MM.1S (cell line): ENCODE measurements at regions not wholly inside any gene's neighbourhood (a gene's known extent, or its start where the extent isn't known, plus 50 kb on each side); places are given as distances from the start of the nearest gene placed in this dataset.

ENCODE experiments used
- DNase-seq: peaks from one replicate; pipeline ENCODE4 v3.0.0-alpha.2; 2015
- H2AFZ ChIP-seq: fragments of 300-600 bp; sonication (generic); 2 replicates; pipeline ENCODE4 v1.6.0; 2016; ENCODE audit warnings: antibody characterized with exemption, low read length
- H3F3A ChIP-seq: fragments of 300-600 bp; sonication (generic); 2 replicates; pipeline ENCODE4 v1.6.1; 2016; ENCODE audit warnings: mild to moderate bottlenecking, antibody characterized with exemption, low read length, moderate library complexity, mixed read lengths; ENCODE audit not compliant: insufficient read depth
- H3K27ac ChIP-seq: fragments of 300-600 bp; sonication (generic); 2 replicates; pipeline ENCODE4 v1.5.1; 2016; ENCODE audit warnings: mild to moderate bottlenecking, low read length
- H3K27me3 ChIP-seq: fragments of 300-600 bp; sonication (generic); replicated peaks from 2 replicates; pipeline ENCODE4 v1.6.0; 2016; ENCODE audit warnings: low read length; ENCODE audit not compliant: insufficient read depth
- H3K36me3 ChIP-seq: fragments of 300-600 bp; sonication (generic); replicated peaks from 2 replicates; pipeline ENCODE4 v1.6.1; 2016; ENCODE audit warnings: mild to moderate bottlenecking, low read length, mixed read lengths; ENCODE audit not compliant: insufficient read depth
- H3K4me1 ChIP-seq: fragments of 300-600 bp; sonication (generic); 2 replicates; pipeline ENCODE4 v1.6.1; 2016; ENCODE audit warnings: low read length, mixed read lengths
- H3K4me2 ChIP-seq: fragments of 300-600 bp; sonication (generic); 2 replicates; pipeline ENCODE4 v1.6.0; 2016; ENCODE audit warnings: low read depth, low read length
- H3K4me3 ChIP-seq: fragments of 300-600 bp; sonication (generic); 2 replicates; pipeline ENCODE4 v1.5.1; 2016; ENCODE audit warnings: low read length, mixed read lengths
- H3K79me2 ChIP-seq: fragments of 300-600 bp; sonication (generic); 2 replicates; pipeline ENCODE4 v1.6.1; 2016; ENCODE audit warnings: mixed run types, low read length, mixed read lengths
- H3K9ac ChIP-seq: fragments of 300-600 bp; sonication (generic); 2 replicates; pipeline ENCODE4 v1.6.1; 2016; ENCODE audit warnings: low read length, mixed read lengths
- H3K9me2 ChIP-seq: fragments of 300-600 bp; sonication (generic); replicated peaks from 2 replicates; pipeline ENCODE4 v1.6.1; 2016; ENCODE audit warnings: mild to moderate bottlenecking, low read length, mixed read lengths; ENCODE audit not compliant: insufficient read depth
- H3K9me3 ChIP-seq: fragments of 300-600 bp; sonication (generic); replicated peaks from 2 replicates; pipeline ENCODE4 v1.6.1; 2016; ENCODE audit warnings: mild to moderate bottlenecking, low read length, mixed read lengths; ENCODE audit not compliant: insufficient read depth
- H4K20me1 ChIP-seq: fragments of 300-600 bp; sonication (generic); 2 replicates; pipeline ENCODE4 v1.6.1; 2016; ENCODE audit warnings: mild to moderate bottlenecking, low read length, moderate library complexity, mixed read lengths; ENCODE audit not compliant: insufficient read depth
- CTCF ChIP-seq: fragments of 300-600 bp; sonication (generic); IDR thresholded peaks from 2 replicates; pipeline ENCODE4 v1.5.1; 2016; ENCODE audit warnings: antibody characterized with exemption, low read length, mixed read lengths
- EZH2 ChIP-seq: fragments of 300-600 bp; sonication (generic); optimal IDR thresholded peaks from 2 replicates; pipeline ENCODE3; 2017; ENCODE audit warnings: low read depth, mild to moderate bottlenecking, antibody characterized with exemption, low read length, mixed read lengths
- EZH2phosphoT487 ChIP-seq: fragments of 300-600 bp; sonication (generic); IDR thresholded peaks from 2 replicates; pipeline ENCODE4 v1.6.1; 2018; ENCODE audit warnings: antibody characterized with exemption, low read length

- no peaks in the 10 kb centered on the region for H3K36me3 ChIP-seq
- no peaks in the 10 kb centered on the region for H3F3A ChIP-seq
- no peaks in the 10 kb centered on the region for H3K79me2 ChIP-seq
- H3K4me3 ChIP-seq, result no peak overlapping the region
- no peak for DNase-seq
- no peaks in the 10 kb centered on the region for H3K27me3 ChIP-seq
- TF ChIP-seq EZH2phosphoT487 (no peak), EZH2 (no peak), CTCF (no peak)
- H3K9me2 ChIP-seq, result no peaks in the 10 kb centered on the region
- no peak overlapping the region for H3K27ac ChIP-seq
- no peak overlapping the region for H3K4me2 ChIP-seq
- no peaks in the 10 kb centered on the region for H4K20me1 ChIP-seq
- no peaks in the 10 kb centered on the region for H3K4me1 ChIP-seq
- no peaks in the 10 kb centered on the region for H3K9me3 ChIP-seq
- no peak overlapping the region for H2AFZ ChIP-seq
- H3K9ac ChIP-seq, result no peak overlapping the region
Observed at GRCh38 chr10:60615541-60615940, 162.7 kb upstream of the CDK1 start.

DNA sequence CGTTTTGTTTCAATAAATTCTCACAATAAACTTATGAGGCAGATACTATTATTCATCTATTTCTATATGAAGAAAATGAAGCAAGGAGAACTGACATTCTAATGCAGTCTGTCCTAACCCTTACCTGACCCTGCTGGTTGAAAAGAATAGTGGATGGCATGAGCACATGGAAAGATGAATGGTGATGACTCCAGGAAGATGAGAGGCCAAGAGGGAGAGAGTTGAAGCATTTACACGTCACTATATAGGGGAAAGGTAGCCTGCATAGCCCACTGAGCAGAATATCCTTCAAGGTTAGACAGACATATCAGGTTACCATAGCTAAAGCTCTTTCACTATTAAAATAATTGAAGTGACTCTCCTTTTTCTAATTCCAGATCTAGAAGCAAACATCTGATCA lies 163.9 kb upstream of the CDK1 start:
- no peak overlapping the region for H3K27ac ChIP-seq
- no peak overlapping the region for H3K4me3 ChIP-seq
- H3K79me2 ChIP-seq, result no peaks in the 10 kb centered on the region
- no peak overlapping the region for H3K4me2 ChIP-seq
- no peaks in the 10 kb centered on the region for H3K36me3 ChIP-seq
- H2AFZ ChIP-seq, result no peak overlapping the region
- H3K9me2 ChIP-seq, result no peaks in the 10 kb centered on the region
- H3K9me3 ChIP-seq, result no peaks in the 10 kb centered on the region
- no peaks in the 10 kb centered on the region for H3K27me3 ChIP-seq
- no peak for DNase-seq
- no peaks in the 10 kb centered on the region for H4K20me1 ChIP-seq
- H3F3A ChIP-seq, result no peaks in the 10 kb centered on the region
- H3K9ac ChIP-seq, result no peak overlapping the region
- H3K4me1 ChIP-seq, result no peaks in the 10 kb centered on the region
- TF ChIP-seq EZH2, result no peak
- no peak for TF ChIP-seq EZH2phosphoT487
- TF ChIP-seq CTCF, result no peak

DNA sequence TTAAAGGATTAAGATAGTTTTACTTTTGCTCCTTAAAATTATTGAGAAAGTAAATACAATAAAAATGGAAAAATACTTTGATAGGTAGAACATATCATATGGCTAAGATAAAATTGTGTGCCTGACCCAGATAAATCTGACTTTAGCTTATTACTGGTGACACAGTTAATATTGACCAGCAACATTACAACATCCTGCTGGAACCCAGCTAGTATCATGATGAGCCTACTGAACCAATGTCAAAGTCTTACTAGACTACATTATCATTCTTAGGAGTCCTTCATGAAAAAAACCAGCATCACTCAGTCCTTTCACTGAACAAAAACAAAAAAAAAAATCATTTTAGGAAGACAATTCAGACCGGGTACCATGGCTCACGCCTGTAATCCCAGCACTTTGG lies 164.8 kb upstream of the CDK1 start:
- Histone ChIP-seq H3K79me2 (no peaks in the 10 kb centered on the region), H3K27me3 (no peaks in the 10 kb centered on the region)

GRCh38 chr10:60611291-60611747 lies 167.0 kb upstream of the CDK1 start:
- DNase-seq, result no peak
- no peak for TF ChIP-seq EZH2
- TF ChIP-seq CTCF, result no peak
- no peak for TF ChIP-seq EZH2phosphoT487
- Histone ChIP-seq H3K9ac (no peak overlapping the region), H3K4me3 (no peak overlapping the region), H3K4me1 (no peaks in the 10 kb centered on the region), H3F3A (no peaks in the 10 kb centered on the region), H2AFZ (no peak overlapping the region), H3K79me2 (no peaks in the 10 kb centered on the region), H3K36me3 (no peaks in the 10 kb centered on the region), H3K27ac (no peak overlapping the region), H3K9me2 (no peaks in the 10 kb centered on the region), H3K4me2 (no peak overlapping the region), H4K20me1 (no peaks in the 10 kb centered on the region), H3K9me3 (no peaks in the 10 kb centered on the region), H3K27me3 (no peaks in the 10 kb centered on the region)

More for the DNA sequence above, 164.8 kb upstream of the CDK1 start:
- Histone ChIP-seq H3K9me2 (no peaks in the 10 kb centered on the region), H3K9me3 (no peaks in the 10 kb centered on the region), H3K4me1 (no peaks in the 10 kb centered on the region), H2AFZ (no peak overlapping the region), H3F3A (no peaks in the 10 kb centered on the region), H3K9ac (no peak overlapping the region), H3K36me3 (no peaks in the 10 kb centered on the region), H3K4me2 (no peak overlapping the region), H3K27ac (no peak overlapping the region), H3K4me3 (no peak overlapping the region), H4K20me1 (no peaks in the 10 kb centered on the region)
- no peak for DNase-seq
- no peak for TF ChIP-seq EZH2phosphoT487
